ENCODE measurements at regions not wholly inside any gene's neighbourhood (a gene's known extent, or its start where the extent isn't known, plus 50 kb on each side); places are given as distances from the start of the nearest gene placed in this dataset.

DNA sequence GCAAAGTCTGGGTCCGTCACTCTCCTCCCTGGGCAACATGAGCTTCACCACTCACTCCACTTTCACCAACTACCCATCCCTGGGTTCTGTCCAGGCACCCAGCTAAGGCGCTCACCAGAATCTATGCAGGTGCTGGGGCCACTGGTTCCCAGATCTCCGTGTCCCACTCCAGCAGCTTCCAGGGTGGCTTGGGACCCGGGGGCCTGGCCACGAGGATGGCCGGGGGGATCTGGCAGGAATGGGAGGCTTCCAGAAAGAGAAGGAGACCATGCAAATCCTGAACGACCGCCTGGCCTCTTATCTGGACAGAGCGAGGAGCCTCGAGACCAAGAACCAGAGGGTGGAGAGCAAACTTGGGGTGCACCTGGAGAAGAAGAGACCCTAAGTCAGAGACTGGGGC is 1611.0 kb upstream of the ACO1 start:
- Histone ChIP-seq H3K27ac (replicated peaks in 1 of 4) (no peak overlapping the region), H3K36me3 (no peaks in the 10 kb centered on the region), H3K4me3 (no peak overlapping the region), H3K4me1 (no peaks in the 10 kb centered on the region), H3K27me3 (no peaks in the 10 kb centered on the region), H3K9me3 (no peaks in the 10 kb centered on the region)
- intact Hi-C loops (cut with DNase I) = no loop called here
- no peak for TF ChIP-seq EP300 (IDR thresholded peaks at IDR 0.05)
- no peak for TF ChIP-seq POLR2AphosphoS5 (IDR thresholded peaks at IDR 0.05)
- TF ChIP-seq POLR2A (IDR thresholded peaks at IDR 0.05; ENCODE audit: low read depth) = no peak
- TF ChIP-seq, protein P1, sequence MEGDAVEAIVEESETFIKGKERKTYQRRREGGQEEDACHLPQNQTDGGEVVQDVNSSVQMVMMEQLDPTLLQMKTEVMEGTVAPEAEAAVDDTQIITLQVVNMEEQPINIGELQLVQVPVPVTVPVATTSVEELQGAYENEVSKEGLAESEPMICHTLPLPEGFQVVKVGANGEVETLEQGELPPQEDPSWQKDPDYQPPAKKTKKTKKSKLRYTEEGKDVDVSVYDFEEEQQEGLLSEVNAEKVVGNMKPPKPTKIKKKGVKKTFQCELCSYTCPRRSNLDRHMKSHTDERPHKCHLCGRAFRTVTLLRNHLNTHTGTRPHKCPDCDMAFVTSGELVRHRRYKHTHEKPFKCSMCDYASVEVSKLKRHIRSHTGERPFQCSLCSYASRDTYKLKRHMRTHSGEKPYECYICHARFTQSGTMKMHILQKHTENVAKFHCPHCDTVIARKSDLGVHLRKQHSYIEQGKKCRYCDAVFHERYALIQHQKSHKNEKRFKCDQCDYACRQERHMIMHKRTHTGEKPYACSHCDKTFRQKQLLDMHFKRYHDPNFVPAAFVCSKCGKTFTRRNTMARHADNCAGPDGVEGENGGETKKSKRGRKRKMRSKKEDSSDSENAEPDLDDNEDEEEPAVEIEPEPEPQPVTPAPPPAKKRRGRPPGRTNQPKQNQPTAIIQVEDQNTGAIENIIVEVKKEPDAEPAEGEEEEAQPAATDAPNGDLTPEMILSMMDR (IDR thresholded peaks at IDR 0.05) = no peak
- 97% methylated on average over 9 of the region's 10 CpGs for WGBS
- DNase-seq (ENCODE audit: extremely low spot score) = no peak

DNA sequence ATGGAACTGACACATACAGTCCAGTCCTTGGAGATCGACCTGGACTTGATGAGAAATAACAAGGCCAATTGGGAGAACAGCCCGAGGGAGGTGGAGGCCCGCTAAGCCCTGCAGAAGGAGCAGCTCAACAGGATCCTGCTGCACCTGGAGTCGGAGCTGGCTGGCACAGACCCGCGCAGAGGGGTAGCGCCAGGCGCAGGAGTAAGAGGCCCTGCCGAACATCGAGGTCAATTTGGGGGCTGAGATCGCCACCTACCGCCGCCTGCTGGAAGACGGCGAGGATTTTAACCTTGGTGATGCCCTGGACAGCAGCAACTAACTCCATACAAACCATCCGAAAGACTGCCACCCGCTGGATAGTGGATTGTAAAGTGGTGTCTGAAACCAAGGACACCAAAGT is 1610.1 kb upstream of the ACO1 start:
- Histone ChIP-seq H3K9me3 (no peaks in the 10 kb centered on the region), H3K27ac (replicated peaks in 1 of 4) (no peak overlapping the region), H3K4me3 (no peak overlapping the region), H3K4me1 (no peaks in the 10 kb centered on the region), H3K27me3 (no peaks in the 10 kb centered on the region), H3K36me3 (no peaks in the 10 kb centered on the region)
- intact Hi-C loops (cut with DNase I) = no loop called here
- no peak for DNase-seq (ENCODE audit: extremely low spot score)
- TF ChIP-seq POLR2A (IDR thresholded peaks at IDR 0.05; ENCODE audit: low read depth) = no peak
- TF ChIP-seq EP300 (IDR thresholded peaks at IDR 0.05) = no peak
- TF ChIP-seq, protein P1 (IDR thresholded peaks at IDR 0.05) = no peak
- WGBS = 73% methylated on average over 17 of the region's 17 CpGs

DNA sequence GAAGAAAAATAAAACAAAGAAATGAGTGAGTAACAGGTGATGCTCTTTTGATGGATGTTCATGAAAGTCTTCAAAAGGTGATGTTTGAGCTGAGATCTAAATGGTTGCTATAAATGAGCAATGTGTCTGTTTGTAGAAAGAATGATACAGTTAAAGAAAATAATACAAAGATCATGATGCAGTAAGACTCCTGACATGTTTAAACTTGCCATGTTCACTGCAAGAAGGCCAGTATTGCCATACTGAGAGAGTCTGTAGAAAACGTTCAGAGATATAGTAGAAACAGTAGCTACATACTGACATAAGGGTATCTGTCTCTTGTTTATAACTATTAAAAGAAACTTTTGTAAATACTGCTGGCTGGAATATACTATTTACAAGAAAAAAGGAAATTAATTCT is 1609.2 kb upstream of the ACO1 start:
- Histone ChIP-seq H3K9me3 (no peaks in the 10 kb centered on the region), H3K4me1 (no peaks in the 10 kb centered on the region), H3K36me3 (no peaks in the 10 kb centered on the region), H3K4me3 (no peak overlapping the region), H3K27ac (replicated peaks in 1 of 4) (no peak overlapping the region), H3K27me3 (no peaks in the 10 kb centered on the region)
- no peak for DNase-seq (ENCODE audit: extremely low spot score)
- 39% methylated on average over 1 of the region's 1 CpG for WGBS
- no peak for TF ChIP-seq EP300 (IDR thresholded peaks at IDR 0.05)
- TF ChIP-seq POLR2AphosphoS5 (IDR thresholded peaks at IDR 0.05) = no peak
- intact Hi-C loops (cut with DNase I) = no loop called here

DNA sequence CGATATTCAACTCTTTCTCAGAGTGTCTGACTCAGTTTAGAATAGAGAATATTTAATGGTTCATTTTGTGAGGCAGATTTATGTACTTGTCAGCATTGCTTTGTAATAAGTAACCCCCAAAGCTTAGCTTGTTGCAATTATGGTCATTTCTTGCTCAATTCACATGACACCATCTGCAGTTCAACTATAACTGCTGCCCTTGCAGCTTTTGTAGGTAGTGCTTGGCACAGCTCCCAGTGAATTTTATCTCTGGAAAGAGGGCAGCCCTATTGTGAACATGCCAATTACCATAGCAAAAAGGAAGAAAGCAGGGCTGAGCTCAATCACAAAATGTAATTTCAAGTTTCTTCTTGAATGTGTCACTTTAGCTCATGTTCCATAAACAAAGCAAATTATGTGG is 1587.7 kb upstream of the ACO1 start:
- Histone ChIP-seq H3K27me3 (no peaks in the 10 kb centered on the region), H3K4me1 (no peaks in the 10 kb centered on the region), H3K27ac (replicated peaks in 1 of 4) (no peak overlapping the region), H3K4me3 (no peak overlapping the region), H3K9me3 (no peaks in the 10 kb centered on the region), H3K36me3 (no peaks in the 10 kb centered on the region)
- WGBS = 96% methylated on average over 1 of the region's 1 CpG
- no peak for TF ChIP-seq EP300 (IDR thresholded peaks at IDR 0.05)
- TF ChIP-seq, protein P1 (IDR thresholded peaks at IDR 0.05) = no peak
- TF ChIP-seq POLR2A (IDR thresholded peaks at IDR 0.05; ENCODE audit: low read depth) = no peak
- no peak for TF ChIP-seq POLR2AphosphoS5 (IDR thresholded peaks at IDR 0.05)
- DNase-seq (ENCODE audit: extremely low spot score) = no peak
- intact Hi-C loops (cut with DNase I) = no loop called here

DNA sequence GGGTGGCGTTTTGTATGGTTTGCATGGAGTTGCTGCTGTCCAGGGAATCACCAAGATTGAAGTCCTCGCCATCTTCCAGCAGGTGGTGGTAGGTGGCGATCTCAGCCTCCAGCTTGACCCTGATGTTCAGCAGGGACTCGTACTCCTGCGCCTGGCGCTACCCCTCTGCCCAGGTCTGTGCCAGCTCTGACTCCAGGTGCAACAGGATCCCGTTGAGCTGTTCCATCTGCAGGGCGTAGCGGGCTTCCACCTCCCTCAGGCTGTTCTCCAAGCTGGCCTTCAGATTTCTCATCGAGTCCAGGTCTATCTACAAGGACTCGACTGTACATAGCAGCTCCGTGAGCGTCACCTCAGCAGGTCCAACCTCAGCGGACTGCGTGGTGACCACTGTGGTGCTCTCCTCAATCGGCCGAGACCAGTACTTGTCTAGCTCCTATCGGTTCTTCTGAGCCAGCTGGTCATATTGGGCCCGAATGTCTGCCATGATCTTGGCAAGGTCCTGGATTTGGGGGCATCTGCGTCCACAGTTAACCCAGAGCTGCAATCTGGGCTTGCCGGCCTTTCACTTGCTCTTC is 1584.8 kb upstream of the ACO1 start:
- TF ChIP-seq, protein P1 (IDR thresholded peaks at IDR 0.05) = no peak
- no peak for TF ChIP-seq POLR2AphosphoS5 (IDR thresholded peaks at IDR 0.05)
- TF ChIP-seq EP300 (IDR thresholded peaks at IDR 0.05) = no peak
- no peak for TF ChIP-seq POLR2A (IDR thresholded peaks at IDR 0.05; ENCODE audit: low read depth)
- Histone ChIP-seq H3K9me3 (no peaks in the 10 kb centered on the region), H3K36me3 (no peaks in the 10 kb centered on the region), H3K4me1 (no peaks in the 10 kb centered on the region), H3K27ac (replicated peaks in 1 of 4) (no peak overlapping the region), H3K4me3 (no peak overlapping the region), H3K27me3 (no peaks in the 10 kb centered on the region)
- WGBS = 96% methylated on average over 21 of the region's 21 CpGs
- intact Hi-C loops (cut with DNase I) = no loop called here
- no peak for DNase-seq (ENCODE audit: extremely low spot score)

All from esophagus muscularis mucosa (tissue), 4 donors.